Liver (tissue), 7 donors: ENCODE measurements at regions not wholly inside any gene's neighbourhood (a gene's known extent, or its start where the extent isn't known, plus 50 kb on each side); places are given as distances from the start of the nearest gene placed in this dataset.

Experiments
- DNase-seq: peaks from one replicate; pipeline ENCODE4 v3.0.0-alpha.2; 2017; ENCODE audit warnings: low spot score
- H3K27ac ChIP-seq, 2 donors: one replicate each; pipeline ENCODE4 v1.7.0; 2013; ENCODE audit warnings: inconsistent platforms in 2 of 2, low read length in 2 of 2, control low read depth in 1 of 2, low read depth in 1 of 2, mild to moderate bottlenecking in 1 of 2
- H3K27me3 ChIP-seq, 4 donors: one replicate each; pipeline versions ENCODE4 v1.6.1 to v1.7.0; 2013; ENCODE audit warnings: low read length in 3 of 4, inconsistent platforms in 1 of 4, mild to moderate bottlenecking in 1 of 4, moderate library complexity in 1 of 4; ENCODE audit not compliant: control insufficient read depth in 4 of 4, insufficient read depth in 4 of 4
- H3K36me3 ChIP-seq, 4 donors: one replicate each; pipeline versions ENCODE4 v1.6.1 to v1.7.0; 2013; ENCODE audit warnings: low read length in 3 of 4, mild to moderate bottlenecking in 3 of 4, low read depth in 1 of 4, moderate library complexity in 1 of 4; ENCODE audit not compliant: control insufficient read depth in 4 of 4, insufficient read depth in 3 of 4
- H3K4me1 ChIP-seq, 4 donors: one replicate each; pipeline versions ENCODE4 v1.6.1 to v1.7.0; 2013; ENCODE audit warnings: low read length in 3 of 4, mild to moderate bottlenecking in 3 of 4, moderate library complexity in 1 of 4; ENCODE audit not compliant: control insufficient read depth in 4 of 4, insufficient read depth in 4 of 4
- H3K4me3 ChIP-seq, 3 donors: one replicate each; pipeline versions ENCODE4 v1.6.1 to v1.7.0; 2013; ENCODE audit warnings: low read length in 3 of 3, control low read depth in 1 of 3, low read depth in 1 of 3, mild to moderate bottlenecking in 1 of 3
- H3K9ac ChIP-seq, 2 donors: one replicate each; pipeline ENCODE4 v1.7.0; 2013; ENCODE audit warnings: low read length in 2 of 2, mild to moderate bottlenecking in 2 of 2, moderate library complexity in 2 of 2, control low read depth in 1 of 2, low read depth in 1 of 2
- H3K9me3 ChIP-seq, 4 donors: one replicate each; pipeline versions ENCODE4 v1.6.1 to v1.7.0; 2013; ENCODE audit warnings: low read length in 3 of 4; ENCODE audit not compliant: control insufficient read depth in 4 of 4
- EGR1 ChIP-seq, 2 donors: IDR thresholded peaks; 2 replicates each; pipeline ENCODE4 v1.6.1; 2016 to 2018; ENCODE audit warnings: antibody characterized with exemption in 2 of 2, low read depth in 2 of 2
- FOXA1 ChIP-seq: IDR thresholded peaks from 2 replicates; pipeline ENCODE4 v1.6.1; 2016; ENCODE audit warnings: antibody characterized with exemption
- FOXA2 ChIP-seq: IDR thresholded peaks from 2 replicates; pipeline ENCODE4 v1.6.1; 2016; ENCODE audit warnings: antibody characterized with exemption
- GABPA ChIP-seq, 2 donors: IDR thresholded peaks in 1 of 2; conservative IDR thresholded peaks in 1 of 2; 2 replicates each; pipeline ENCODE4 v1.6.1; 2016; ENCODE audit warnings: antibody characterized with exemption in 2 of 2, mild to moderate bottlenecking in 1 of 2, moderate library complexity in 1 of 2
- HNF4A ChIP-seq, 2 donors: conservative IDR thresholded peaks; 2 replicates each; pipeline ENCODE4 v1.6.1; 2016; ENCODE audit warnings: antibody characterized with exemption in 2 of 2, mild to moderate bottlenecking in 2 of 2
- JUND ChIP-seq, 2 donors: IDR thresholded peaks; 2 replicates each; pipeline ENCODE4 v1.6.1; 2016; ENCODE audit warnings: antibody characterized with exemption in 2 of 2
- MAX ChIP-seq: IDR thresholded peaks from 2 replicates; pipeline ENCODE4 v1.6.1; 2016; ENCODE audit warnings: antibody characterized with exemption
- NR2F2 ChIP-seq: IDR thresholded peaks from 2 replicates; pipeline ENCODE4 v1.6.1; 2016; ENCODE audit warnings: antibody characterized with exemption
- RAD21 ChIP-seq, 2 donors: IDR thresholded peaks; 2 replicates each; pipeline ENCODE4 v1.6.1; 2016; ENCODE audit warnings: antibody characterized with exemption in 2 of 2, mild to moderate bottlenecking in 2 of 2
- REST ChIP-seq: IDR thresholded peaks from 2 replicates; pipeline ENCODE4 v1.6.1; 2016; ENCODE audit warnings: antibody characterized with exemption, mild to moderate bottlenecking
- RXRA ChIP-seq, 2 donors: IDR thresholded peaks; 2 replicates each; pipeline ENCODE4 v1.6.1; 2017 to 2018; ENCODE audit warnings: antibody characterized with exemption in 2 of 2, mild to moderate bottlenecking in 1 of 2
- TAF1 ChIP-seq: conservative IDR thresholded peaks from 2 replicates; pipeline ENCODE4 v1.6.1; 2016; ENCODE audit warnings: antibody characterized with exemption, mild to moderate bottlenecking
- WGBS: extraction: QIAGEN DNeasy Blood & Tissue Kit; methylation state at CpG from one replicate; pipeline ENCODE4 v1.1.7; 2013; 5-methylcytosine and 5-hydroxymethylcytosine counted together
- TF ChIP-seq, protein P1 (sequence below): IDR thresholded peaks from 2 replicates; pipeline ENCODE4 v1.6.1; 2016; ENCODE audit warnings: antibody characterized with exemption
- TF ChIP-seq, protein P2 (sequence below): IDR thresholded peaks from 2 replicates; pipeline ENCODE4 v1.6.1; 2016; ENCODE audit warnings: antibody characterized with exemption
- donor health status: healthy.
- donor health status: healthy.
- donor health status: healthy.
- donor health status: healthy.

DNA sequence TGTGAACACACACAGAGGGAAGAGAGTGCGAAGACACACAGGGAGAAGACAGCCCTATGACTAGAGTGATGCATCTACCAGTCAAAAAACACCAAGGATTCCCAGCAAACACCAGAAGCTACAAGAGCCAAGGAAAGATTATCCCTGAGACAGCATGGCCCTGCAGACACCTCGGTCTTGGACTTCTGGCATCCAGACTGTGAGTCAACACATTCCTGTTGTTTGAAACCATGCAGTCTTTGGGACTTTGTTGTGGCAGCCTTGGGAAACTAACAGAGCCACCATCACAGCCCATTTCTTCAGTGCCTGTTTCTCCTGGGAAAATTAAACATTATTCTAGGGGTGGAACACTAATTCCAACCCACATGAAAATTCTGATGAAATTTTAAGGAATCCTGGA, 220.6 kb downstream of the GXYLT1 start:
- TF ChIP-seq EGR1 (IDR thresholded peaks at IDR 0.05; ENCODE audit: low read depth in 2 of 2) (no peak), FOXA2 (no peak), REST (no peak), TAF1 (no peak), JUND (IDR thresholded peaks at IDR 0.05) (no peak), RXRA (IDR thresholded peaks at IDR 0.05) (no peak), RAD21 (IDR thresholded peaks at IDR 0.05) (no peak), MAX (no peak), GABPA (IDR thresholded peaks at IDR 0.05 in 1 of 2, conservative IDR thresholded peaks at IDR 0.05 in 1 of 2) (no peak), NR2F2 (no peak), HNF4A (conservative IDR thresholded peaks at IDR 0.05) (no peak)
- TF ChIP-seq, protein P1, sequence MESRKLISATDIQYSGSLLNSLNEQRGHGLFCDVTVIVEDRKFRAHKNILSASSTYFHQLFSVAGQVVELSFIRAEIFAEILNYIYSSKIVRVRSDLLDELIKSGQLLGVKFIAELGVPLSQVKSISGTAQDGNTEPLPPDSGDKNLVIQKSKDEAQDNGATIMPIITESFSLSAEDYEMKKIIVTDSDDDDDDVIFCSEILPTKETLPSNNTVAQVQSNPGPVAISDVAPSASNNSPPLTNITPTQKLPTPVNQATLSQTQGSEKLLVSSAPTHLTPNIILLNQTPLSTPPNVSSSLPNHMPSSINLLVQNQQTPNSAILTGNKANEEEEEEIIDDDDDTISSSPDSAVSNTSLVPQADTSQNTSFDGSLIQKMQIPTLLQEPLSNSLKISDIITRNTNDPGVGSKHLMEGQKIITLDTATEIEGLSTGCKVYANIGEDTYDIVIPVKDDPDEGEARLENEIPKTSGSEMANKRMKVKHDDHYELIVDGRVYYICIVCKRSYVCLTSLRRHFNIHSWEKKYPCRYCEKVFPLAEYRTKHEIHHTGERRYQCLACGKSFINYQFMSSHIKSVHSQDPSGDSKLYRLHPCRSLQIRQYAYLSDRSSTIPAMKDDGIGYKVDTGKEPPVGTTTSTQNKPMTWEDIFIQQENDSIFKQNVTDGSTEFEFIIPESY: no peak
- TF ChIP-seq, protein P2, sequence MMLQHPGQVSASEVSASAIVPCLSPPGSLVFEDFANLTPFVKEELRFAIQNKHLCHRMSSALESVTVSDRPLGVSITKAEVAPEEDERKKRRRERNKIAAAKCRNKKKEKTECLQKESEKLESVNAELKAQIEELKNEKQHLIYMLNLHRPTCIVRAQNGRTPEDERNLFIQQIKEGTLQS: no peak
- Histone ChIP-seq H3K27ac (no peak overlapping the region), H3K36me3 (no peaks in the 10 kb centered on the region), H3K27me3 (peaks cover 0 to 5% (median 0%) of the 10 kb centered on the region in 4 donors), H3K4me1 (no peaks in the 10 kb centered on the region), H3K9me3 (no peaks in the 10 kb centered on the region), H3K9ac (no peak overlapping the region), H3K4me3 (no peak overlapping the region)
- WGBS: 82% methylated on average over 2 of the region's 2 CpGs
- DNase-seq: no peak

DNA sequence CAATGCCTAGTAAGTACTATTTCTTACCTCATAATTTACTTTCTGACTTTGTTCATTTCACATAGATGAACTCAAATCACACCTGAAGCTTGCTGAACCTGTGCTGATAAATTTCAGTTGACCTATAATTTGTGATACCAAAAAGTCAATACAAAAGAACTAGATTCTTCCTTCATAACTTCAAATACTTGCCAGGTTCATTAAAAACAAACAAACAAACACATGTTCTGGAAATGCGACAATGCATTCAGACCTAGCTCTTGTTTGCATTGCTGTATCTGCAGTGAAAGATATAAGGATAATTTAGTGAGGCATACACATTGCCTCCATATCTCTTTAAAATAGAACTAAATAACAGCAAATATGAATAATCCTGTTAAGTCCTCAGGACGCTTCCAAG, 221.3 kb downstream of the GXYLT1 start:
- no peak for TF ChIP-seq REST
- no peak for TF ChIP-seq FOXA1
- TF ChIP-seq JUND (IDR thresholded peaks at IDR 0.05): no peak
- TF ChIP-seq MAX: no peak
- no peak for TF ChIP-seq GABPA (IDR thresholded peaks at IDR 0.05 in 1 of 2, conservative IDR thresholded peaks at IDR 0.05 in 1 of 2)
- TF ChIP-seq, protein P1: no peak
- TF ChIP-seq RAD21 (IDR thresholded peaks at IDR 0.05): no peak
- TF ChIP-seq EGR1 (IDR thresholded peaks at IDR 0.05; ENCODE audit: low read depth in 2 of 2): no peak
- TF ChIP-seq RXRA (IDR thresholded peaks at IDR 0.05): no peak
- TF ChIP-seq FOXA2: no peak
- no peak for TF ChIP-seq TAF1
- WGBS: 84% methylated on average over 2 of the region's 2 CpGs
- Histone ChIP-seq H3K4me1 (no peaks in the 10 kb centered on the region), H3K4me3 (no peak overlapping the region), H3K27ac (no peak overlapping the region), H3K9me3 (no peaks in the 10 kb centered on the region), H3K9ac (no peak overlapping the region), H3K27me3 (peaks cover 0 to 5% (median 0%) of the 10 kb centered on the region in 4 donors), H3K36me3 (no peaks in the 10 kb centered on the region)
- no peak for DNase-seq
